H1 (cell line): ENCODE measurements at regions not wholly inside any gene's neighbourhood (a gene's known extent, or its start where the extent isn't known, plus 50 kb on each side); places are given as distances from the start of the nearest gene placed in this dataset.

ENCODE experiments used
- CEBPB ChIP-seq: IDR thresholded peaks from 2 replicates; pipeline ENCODE4 v1.6.1; 2012; ENCODE audit warnings: low read depth, low read length
- CREB1 ChIP-seq: IDR thresholded peaks from 2 replicates; pipeline ENCODE4 v1.6.1; 2012; ENCODE audit warnings: inconsistent platforms
- CTCF ChIP-seq, 3 experiments: IDR thresholded peaks; 1 replicate in 2 of 3; 2 replicates in 1 of 3; pipeline versions ENCODE4 v1.5.1 to v1.6.1; 2011; ENCODE audit warnings: low read length in 3 of 3, mild to moderate bottlenecking in 3 of 3, inconsistent platforms in 2 of 3, low read depth in 1 of 3, moderate library complexity in 1 of 3; ENCODE audit not compliant: insufficient read depth in 1 of 3; ENCODE audit errors: control extremely low read depth in 1 of 3
- EZH2 ChIP-seq: fragments of 200-600 bp; sonication (generic); IDR thresholded peaks from 2 replicates; pipeline ENCODE4 v1.7.1; 2012; ENCODE audit warnings: low read depth, mild to moderate bottlenecking, moderate library complexity, low read length, inconsistent platforms; ENCODE audit not compliant: severe bottlenecking
- FOSL1 ChIP-seq: IDR thresholded peaks from 2 replicates; pipeline ENCODE4 v1.6.1; 2011; ENCODE audit warnings: mild to moderate bottlenecking, low read depth, low read length, moderate library complexity; ENCODE audit not compliant: insufficient read depth
- HDAC2 ChIP-seq, 2 experiments: fragments of 300-600 bp in 1 of 2; sonication (generic) in 1 of 2; IDR thresholded peaks; 2 replicates each; pipeline ENCODE4 v1.6.1; 2011 to 2012; ENCODE audit warnings: low read depth in 2 of 2, low read length in 2 of 2, mild to moderate bottlenecking in 2 of 2, moderate library complexity in 2 of 2, borderline replicate concordance in 1 of 2, inconsistent platforms in 1 of 2
- KDM1A ChIP-seq: fragments of 200-600, 300-600 bp; sonication (generic); IDR thresholded peaks from 2 replicates; pipeline ENCODE4 v1.7.1; 2016; ENCODE audit warnings: mild to moderate bottlenecking, low read length, borderline replicate concordance
- RFX5 ChIP-seq: IDR thresholded peaks from 2 replicates; pipeline ENCODE4 v1.6.1; 2011; ENCODE audit warnings: low read depth, low read length, improper control_type of control experiment, borderline replicate concordance
- RXRA ChIP-seq: IDR thresholded peaks from 2 replicates; pipeline ENCODE4 v1.6.1; 2011; ENCODE audit warnings: low read depth, mild to moderate bottlenecking, low read length, moderate library complexity; ENCODE audit not compliant: insufficient read depth
- SIN3A ChIP-seq, 2 experiments: IDR thresholded peaks in 1 of 2; conservative IDR thresholded peaks in 1 of 2; 2 replicates each; pipeline ENCODE4 v1.6.1; 2011 to 2012; ENCODE audit warnings: low read length in 2 of 2, improper control_type of control experiment in 1 of 2, low read depth in 1 of 2, mild to moderate bottlenecking in 1 of 2
- SRF ChIP-seq: IDR thresholded peaks from 2 replicates; pipeline ENCODE4 v1.6.1; 2011; ENCODE audit warnings: mild to moderate bottlenecking, low read depth, low read length, moderate library complexity
- TBP ChIP-seq: IDR thresholded peaks from 2 replicates; pipeline ENCODE4 v1.6.1; 2011; ENCODE audit warnings: low read depth, low read length, improper control_type of control experiment

GRCh38 chr22:48504519-48505140, 1323.0 kb downstream of the BRD1 start:
- no peak for TF ChIP-seq CTCF (IDR thresholded peaks at IDR 0.05; ENCODE audit: control extremely low read depth in 1 of 3, insufficient read depth in 1 of 3, low read depth in 1 of 3, low read length in 3 of 3)
- TF ChIP-seq EZH2 = no peak
- TF ChIP-seq KDM1A = no peak
- TF ChIP-seq HDAC2 (IDR thresholded peaks at IDR 0.05; ENCODE audit: borderline replicate concordance in 1 of 2, low read depth in 2 of 2, low read length in 2 of 2) = no peak
- TF ChIP-seq RXRA = no peak
- no peak for TF ChIP-seq SIN3A (conservative IDR thresholded peaks at IDR 0.05 in 1 of 2, IDR thresholded peaks at IDR 0.05 in 1 of 2; ENCODE audit: low read depth in 1 of 2, low read length in 2 of 2)
- TF ChIP-seq FOSL1 = no peak
- TF ChIP-seq CREB1 = no peak
- no peak for TF ChIP-seq SRF
- TF ChIP-seq CEBPB = no peak
- TF ChIP-seq RFX5 = no peak
- no peak for TF ChIP-seq TBP
